BLaER1 treated with 17β-estradiol and CSF1 and Interleukin-3, amounts not matched to agents 10 nM and 100 nM (cell line): ENCODE measurements at regions not wholly inside any gene's neighbourhood (a gene's known extent, or its start where the extent isn't known, plus 50 kb on each side); places are given as distances from the start of the nearest gene placed in this dataset.
"Not testable (repeated sequence)": the region's sequence is repeated elsewhere in the genome, so short reads cannot be mapped to it uniquely, and the experiment has no call there.

Source experiments
- H3K27ac ChIP-seq, 11 experiments: shearing (Covaris generic); formaldehyde crosslinking; 2 replicates each; pipeline ENCODE4 v1.8.1; 2022
- H3K27me3 ChIP-seq, 11 experiments: shearing (Covaris generic); formaldehyde crosslinking; 2 replicates each; pipeline ENCODE4 v1.8.1; 2022
- H3K36me3 ChIP-seq, 11 experiments: shearing (Covaris generic); formaldehyde crosslinking; 2 replicates each; pipeline ENCODE4 v1.8.1; 2022
- H3K4me1 ChIP-seq, 10 experiments: shearing (Covaris generic); formaldehyde crosslinking; 2 replicates each; pipeline ENCODE4 v1.8.1; 2022
- H3K4me2 ChIP-seq, 11 experiments: shearing (Covaris generic); formaldehyde crosslinking; 2 replicates each; pipeline ENCODE4 v1.8.1; 2022
- H3K4me3 ChIP-seq, 10 experiments: shearing (Covaris generic); formaldehyde crosslinking; 2 replicates each; pipeline ENCODE4 v1.8.1; 2022
- H3K9ac ChIP-seq, 11 experiments: shearing (Covaris generic); formaldehyde crosslinking; 2 replicates each; pipeline ENCODE4 v1.8.1; 2022
- H3K9me3 ChIP-seq, 11 experiments: shearing (Covaris generic); formaldehyde crosslinking; replicated peaks in 1 of 11; 2 replicates each; pipeline ENCODE4 v1.8.1; 2022
- H4K20me1 ChIP-seq, 11 experiments: shearing (Covaris generic); formaldehyde crosslinking; 2 replicates each; pipeline ENCODE4 v1.8.1; 2022
- Cebpa-rat ChIP-seq, 11 experiments: shearing (Covaris generic); IDR thresholded peaks; 2 replicates each; pipeline ENCODE4 v1.8.1; 2022

- Histone ChIP-seq H3K36me3 (no peaks in the 10 kb centered on the region), H4K20me1 (no peaks in the 10 kb centered on the region), H3K9me3 (peaks cover 9 to 32% (median 18%) of the 10 kb centered on the region in 11 experiments; a peak in 19 of 22 replicates), H3K4me3 (no peak overlapping the region), H3K27me3 (no peaks in the 10 kb centered on the region), H3K4me1 (no peaks in the 10 kb centered on the region), H3K4me2 (no peak overlapping the region), H3K27ac (no peak overlapping the region), H3K9ac (no peak overlapping the region)
- TF ChIP-seq Cebpa-rat (IDR thresholded peaks at IDR 0.05): no peak
Measured at GRCh38 chr3:69628951-69629350, 110.3 kb upstream of the MITF start.

- peaks cover 20 to 41% (median 29%) of the 10 kb centered on the region in 11 experiments; a peak in 21 of 22 replicates for H3K9me3 ChIP-seq
- H3K4me1 ChIP-seq: no peaks in the 10 kb centered on the region
- H3K27ac ChIP-seq: no peak overlapping the region
- no peak overlapping the region for H3K4me2 ChIP-seq
- no peak overlapping the region for H3K9ac ChIP-seq
- no peak overlapping the region for H3K4me3 ChIP-seq
- H3K27me3 ChIP-seq: no peaks in the 10 kb centered on the region
- no peaks in the 10 kb centered on the region for H3K36me3 ChIP-seq
- TF ChIP-seq Cebpa-rat (IDR thresholded peaks at IDR 0.05): no peak
- no peaks in the 10 kb centered on the region for H4K20me1 ChIP-seq
Measured at GRCh38 chr3:69613286-69613685, 126.0 kb upstream of the MITF start.

- Histone ChIP-seq H4K20me1 (no peaks in the 10 kb centered on the region), H3K27me3 (no peaks in the 10 kb centered on the region)
Measured at GRCh38 chr3:69612791-69613190, 126.5 kb upstream of the MITF start.

GRCh38 chr3:69609566-69609965 is 129.7 kb upstream of the MITF start:
- H3K4me2 ChIP-seq, H4K20me1 ChIP-seq, H3K36me3 ChIP-seq, H3K4me1 ChIP-seq, H3K9ac ChIP-seq, H3K27ac ChIP-seq, H3K4me3 ChIP-seq, H3K27me3 ChIP-seq: not testable (repeated sequence)
- H3K9me3 ChIP-seq: peaks cover 15 to 41% (median 29%) of the 10 kb centered on the region in 11 experiments; a peak in 21 of 22 replicates

More at GRCh38 chr3:69612791-69613190, 126.5 kb upstream of the MITF start:
- no peak for TF ChIP-seq Cebpa-rat (IDR thresholded peaks at IDR 0.05)
- H3K36me3 ChIP-seq: no peaks in the 10 kb centered on the region
- H3K4me3 ChIP-seq: no peak overlapping the region
- no peaks in the 10 kb centered on the region for H3K4me1 ChIP-seq
- H3K9ac ChIP-seq: no peak overlapping the region
- H3K4me2 ChIP-seq: no peak overlapping the region
- H3K9me3 ChIP-seq: peaks cover 20 to 41% (median 32%) of the 10 kb centered on the region in 11 experiments; a peak in 21 of 22 replicates
- H3K27ac ChIP-seq: no peak overlapping the region

GRCh38 chr3:69607466-69608305 is 131.6 kb upstream of the MITF start:
- H3K27ac ChIP-seq: no peak overlapping the region
- H3K4me3 ChIP-seq: no peak overlapping the region
- H3K36me3 ChIP-seq: no peaks in the 10 kb centered on the region
- H4K20me1 ChIP-seq: no peaks in the 10 kb centered on the region
- no peak overlapping the region for H3K4me2 ChIP-seq
- H3K9ac ChIP-seq: no peak overlapping the region
- no peaks in the 10 kb centered on the region for H3K4me1 ChIP-seq
- H3K9me3 ChIP-seq: peaks cover 15 to 41% (median 29%) of the 10 kb centered on the region in 11 experiments; a peak in 21 of 22 replicates
- no peak for TF ChIP-seq Cebpa-rat (IDR thresholded peaks at IDR 0.05)
- no peaks in the 10 kb centered on the region for H3K27me3 ChIP-seq

- no peak for TF ChIP-seq Cebpa-rat (IDR thresholded peaks at IDR 0.05)
- Histone ChIP-seq H3K4me3 (no peak overlapping the region), H3K27ac (no peak overlapping the region), H3K9ac (no peak overlapping the region), H3K9me3 (peaks cover 23 to 40% (median 36%) of the 10 kb centered on the region in 11 experiments), H3K36me3 (no peaks in the 10 kb centered on the region), H3K4me2 (no peak overlapping the region), H4K20me1 (no peaks in the 10 kb centered on the region), H3K27me3 (no peaks in the 10 kb centered on the region), H3K4me1 (no peaks in the 10 kb centered on the region)
Measured at GRCh38 chr3:69605867-69606266, 133.4 kb upstream of the MITF start.

GRCh38 chr3:69604735-69605450 is 134.4 kb upstream of the MITF start:
- H3K27me3 ChIP-seq: no peaks in the 10 kb centered on the region
- no peaks in the 10 kb centered on the region for H3K36me3 ChIP-seq
- H3K4me2 ChIP-seq: no peak overlapping the region
- no peak overlapping the region for H3K9ac ChIP-seq
- H3K4me3 ChIP-seq: no peak overlapping the region
- no peaks in the 10 kb centered on the region for H4K20me1 ChIP-seq
- H3K9me3 ChIP-seq: peaks cover 29 to 41% (median 36%) of the 10 kb centered on the region in 11 experiments
- H3K27ac ChIP-seq: no peak overlapping the region
- TF ChIP-seq Cebpa-rat (IDR thresholded peaks at IDR 0.05): no peak
- H3K4me1 ChIP-seq: no peaks in the 10 kb centered on the region

GRCh38 chr3:69602112-69602511 is 137.2 kb upstream of the MITF start:
- Histone ChIP-seq H3K4me3 (no peak overlapping the region), H3K36me3 (no peaks in the 10 kb centered on the region), H3K27ac (no peak overlapping the region), H3K4me2 (no peak overlapping the region), H3K9ac (no peak overlapping the region), H4K20me1 (no peaks in the 10 kb centered on the region), H3K9me3 (peaks cover 13 to 27% (median 23%) of the 10 kb centered on the region in 11 experiments), H3K27me3 (no peaks in the 10 kb centered on the region), H3K4me1 (no peaks in the 10 kb centered on the region)
- TF ChIP-seq Cebpa-rat (IDR thresholded peaks at IDR 0.05): no peak

GRCh38 chr3:69594286-69594685 is 145.0 kb upstream of the MITF start:
- Histone ChIP-seq H3K27me3 (no peaks in the 10 kb centered on the region), H3K4me1 (peaks cover 0 to 15% (median 0%) of the 10 kb centered on the region in 10 experiments; a peak in 3 of 20 replicates), H3K9ac (no peak overlapping the region), H3K4me3 (no peak overlapping the region), H3K36me3 (no peaks in the 10 kb centered on the region), H4K20me1 (no peaks in the 10 kb centered on the region), H3K4me2 (no peak overlapping the region), H3K27ac (no peak overlapping the region), H3K9me3 (peaks cover 0 to 2% (median 0%) of the 10 kb centered on the region in 11 experiments; a peak in 2 of 22 replicates)
- no peak for TF ChIP-seq Cebpa-rat (IDR thresholded peaks at IDR 0.05)
